ENCODE measurements at regions not wholly inside any gene's neighbourhood (a gene's known extent, or its start where the extent isn't known, plus 50 kb on each side); places are given as distances from the start of the nearest gene placed in this dataset.

DNA sequence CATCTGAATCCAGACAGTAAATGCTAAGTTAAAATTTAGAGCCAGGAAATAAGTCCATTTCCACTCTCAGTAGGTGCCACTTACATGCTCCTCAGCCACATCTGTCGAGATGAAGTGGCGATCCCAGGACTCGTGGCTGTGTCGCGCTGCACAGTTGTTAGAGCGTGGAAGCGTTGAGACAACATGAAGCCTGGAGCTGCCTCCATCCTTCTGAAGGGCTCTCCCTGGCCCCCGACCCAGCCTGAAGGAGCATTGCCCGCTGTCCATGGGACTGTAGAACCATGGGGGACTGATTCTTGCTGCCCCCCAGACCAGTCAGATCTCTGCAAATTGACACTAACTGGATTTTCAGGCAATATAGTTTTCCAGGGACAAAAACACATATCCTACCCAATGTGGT is 58.9 kb downstream of the IRX1 start:
- no peak for DNase-seq (ENCODE audit: low read depth in 2 of 2)

DNA sequence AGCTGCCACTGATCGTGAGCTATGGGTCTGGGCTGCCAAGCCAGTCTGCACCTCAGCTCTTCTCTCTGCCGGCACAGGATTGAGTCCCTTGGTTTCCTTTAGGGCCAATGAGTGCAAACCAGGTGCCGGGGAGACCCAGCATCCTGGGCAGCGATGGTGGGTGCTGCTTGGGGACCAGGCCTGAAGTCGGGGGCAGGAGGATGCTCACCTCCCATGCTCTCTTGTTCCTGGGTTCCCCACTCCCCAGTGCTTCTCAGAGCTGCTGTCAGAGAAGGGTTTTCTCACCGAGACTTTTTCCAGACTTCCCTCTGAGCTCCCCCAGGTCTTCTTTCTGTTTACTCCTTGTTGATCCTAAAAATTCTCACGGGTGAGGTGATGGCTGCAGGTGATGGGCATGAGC is 61.2 kb downstream of the IRX1 start:
- DNase-seq (ENCODE audit: low read depth in 2 of 2): no peak

DNA sequence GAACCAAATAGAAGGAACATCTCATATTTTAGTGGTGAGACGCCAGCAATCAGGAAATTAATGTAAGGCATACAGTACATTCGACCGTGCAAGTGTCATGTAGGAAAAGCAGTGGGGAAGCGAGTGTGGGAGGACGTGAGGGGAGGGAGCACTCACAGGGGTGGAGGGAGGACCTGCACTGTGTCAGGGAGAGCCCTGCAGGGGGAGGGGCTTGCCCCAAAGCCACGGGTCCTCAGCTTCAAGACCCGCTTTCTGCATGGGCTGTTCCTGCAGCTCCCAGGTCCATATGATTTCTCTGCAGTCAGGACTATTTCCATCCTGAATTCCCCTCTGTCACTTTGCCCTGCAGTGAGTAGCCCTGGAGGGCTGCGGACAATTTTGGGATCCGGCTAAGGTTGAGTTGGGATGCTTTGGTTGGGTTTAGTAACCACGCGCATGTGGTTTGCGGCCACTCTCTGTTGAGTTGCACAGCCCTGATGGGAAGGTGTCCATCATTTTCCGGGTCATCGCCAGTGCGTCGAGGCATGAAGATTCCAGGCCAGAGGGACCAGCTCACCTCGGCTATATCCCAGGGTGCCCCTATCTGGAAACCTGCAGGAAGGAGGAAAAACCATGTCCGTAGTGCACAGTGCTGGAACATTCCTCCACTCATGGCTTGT is 61.9 kb downstream of the IRX1 start:
- DNase-seq (ENCODE audit: low read depth in 2 of 2): no peak

DNA sequence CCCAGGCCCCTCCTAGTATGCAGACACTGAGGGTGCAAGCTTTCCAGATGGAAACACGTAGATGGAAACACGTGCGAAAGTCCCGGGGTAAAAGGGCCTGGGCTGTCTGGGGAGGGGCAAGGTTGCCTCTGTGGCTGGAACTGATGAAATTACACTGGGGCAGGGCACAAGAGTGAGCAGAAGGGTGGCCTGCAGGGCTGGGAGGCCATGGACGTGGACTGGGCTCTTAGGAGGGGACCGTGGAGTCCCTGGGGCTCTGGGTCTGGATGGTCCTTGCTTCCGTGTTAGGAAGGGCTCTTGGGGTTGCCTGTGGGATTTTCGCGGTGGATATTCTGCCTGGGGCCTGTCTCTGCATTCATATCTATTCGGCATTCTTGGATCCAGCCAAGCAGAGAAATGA is 63.3 kb downstream of the IRX1 start:
- no peak for DNase-seq (ENCODE audit: low read depth in 2 of 2)

DNA sequence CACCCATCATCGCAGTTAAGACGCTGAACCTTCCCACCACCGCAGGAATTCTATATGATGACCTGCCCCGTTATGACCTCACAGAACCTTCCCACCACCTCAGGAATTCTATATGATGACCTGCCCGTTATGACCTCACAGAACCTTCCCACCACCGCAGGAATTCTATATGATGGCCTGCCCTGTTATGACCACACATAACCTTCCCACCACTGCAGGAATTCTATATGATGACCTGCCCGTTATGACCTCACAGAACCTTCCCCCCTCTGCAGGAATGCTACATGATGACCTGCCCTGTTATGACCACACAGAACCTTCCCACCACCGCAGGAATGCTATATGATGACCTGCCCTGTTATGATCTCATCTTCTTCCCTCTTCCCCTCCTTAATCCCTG is 64.3 kb downstream of the IRX1 start:
- DNase-seq (ENCODE audit: low read depth in 2 of 2): no peak

DNA sequence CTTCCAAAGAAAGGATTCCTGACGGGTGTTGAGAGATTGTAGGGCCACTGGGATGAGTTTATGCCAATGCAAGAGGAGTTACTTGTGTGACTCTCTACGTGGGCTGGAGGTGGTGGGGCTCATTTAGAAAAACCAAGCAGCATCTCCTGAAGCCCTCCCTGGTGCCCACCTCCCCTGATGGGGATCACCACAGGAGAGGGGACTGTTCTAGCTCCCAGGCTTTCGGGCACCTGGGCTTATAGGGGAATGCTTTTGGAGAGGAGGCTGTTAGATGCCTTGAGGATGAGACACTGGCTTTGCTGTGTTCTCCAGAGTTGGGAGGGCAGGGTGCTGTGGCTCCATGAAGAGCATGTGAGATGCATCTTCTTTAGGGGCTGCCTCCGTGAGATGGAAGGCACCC is 65.0 kb downstream of the IRX1 start:
- no peak for DNase-seq (ENCODE audit: low read depth in 2 of 2)

DNA sequence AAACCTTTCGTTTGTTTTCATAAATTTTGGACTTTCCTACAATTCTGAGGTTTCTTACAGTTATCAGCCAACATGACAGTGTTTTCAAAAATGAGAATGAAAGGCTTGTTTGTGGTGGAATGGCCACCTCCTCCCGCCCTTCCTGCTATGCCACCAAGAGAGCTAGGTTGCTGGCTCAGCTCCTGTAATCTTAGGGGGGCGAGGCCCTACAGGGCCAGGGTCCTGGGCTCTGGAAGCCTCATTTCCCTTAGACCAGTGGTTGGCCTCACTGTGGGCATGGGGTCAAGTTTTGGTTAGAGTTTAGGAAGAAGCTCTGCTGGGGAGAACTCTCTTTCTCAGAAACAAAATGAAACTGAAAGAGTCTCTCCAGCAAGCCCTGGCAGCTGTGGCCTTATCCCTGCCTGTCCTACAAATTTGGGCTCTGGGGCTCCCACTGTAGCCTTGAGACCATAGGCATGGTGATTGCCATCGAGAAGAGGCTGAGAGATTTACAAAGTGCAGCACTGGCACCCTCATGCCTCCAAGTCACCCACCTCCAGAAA is 66.2 kb downstream of the IRX1 start:
- no peak for DNase-seq (ENCODE audit: low read depth in 2 of 2)

DNA sequence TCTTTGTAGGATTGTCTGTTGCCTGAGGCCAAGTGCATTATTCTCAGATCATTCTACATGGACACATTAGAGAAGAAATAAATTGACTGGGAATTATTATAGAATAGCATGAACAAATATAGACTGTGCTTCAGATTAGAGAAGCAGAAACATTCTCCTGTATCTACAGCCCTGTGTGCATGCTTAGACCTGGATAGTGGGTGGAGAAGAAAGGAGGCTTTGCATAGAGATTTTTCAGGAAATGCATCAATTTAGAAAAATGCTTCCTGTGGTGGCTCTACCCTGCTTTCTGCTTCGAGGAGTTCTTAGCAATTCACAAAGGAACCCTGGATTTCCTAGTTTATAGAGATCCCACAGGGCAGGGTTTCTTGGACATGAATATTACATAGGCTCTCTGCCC is 66.7 kb downstream of the IRX1 start:
- DNase-seq (ENCODE audit: low read depth in 2 of 2): no peak

DNA sequence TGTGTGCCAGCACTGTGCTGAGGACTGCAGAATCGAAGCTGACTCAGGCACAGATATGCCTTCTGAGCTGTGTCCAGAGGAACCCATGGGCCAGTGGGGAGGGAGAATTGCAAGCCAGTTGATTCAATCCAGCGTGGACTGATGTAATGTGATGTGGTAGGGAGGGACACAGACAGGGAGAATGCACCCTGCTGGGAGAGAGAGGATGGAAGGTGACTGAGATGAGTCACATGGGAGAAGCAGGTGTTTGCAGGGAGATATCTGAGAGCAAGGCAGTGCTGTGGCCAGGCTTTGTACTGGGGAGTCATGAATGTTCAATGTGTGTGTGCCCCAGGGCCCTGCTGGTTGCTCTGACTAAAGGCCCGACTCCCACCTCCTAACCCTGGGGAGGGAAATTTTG is 75.7 kb downstream of the IRX1 start:
- DNase-seq (ENCODE audit: low read depth in 2 of 2): no peak

DNA sequence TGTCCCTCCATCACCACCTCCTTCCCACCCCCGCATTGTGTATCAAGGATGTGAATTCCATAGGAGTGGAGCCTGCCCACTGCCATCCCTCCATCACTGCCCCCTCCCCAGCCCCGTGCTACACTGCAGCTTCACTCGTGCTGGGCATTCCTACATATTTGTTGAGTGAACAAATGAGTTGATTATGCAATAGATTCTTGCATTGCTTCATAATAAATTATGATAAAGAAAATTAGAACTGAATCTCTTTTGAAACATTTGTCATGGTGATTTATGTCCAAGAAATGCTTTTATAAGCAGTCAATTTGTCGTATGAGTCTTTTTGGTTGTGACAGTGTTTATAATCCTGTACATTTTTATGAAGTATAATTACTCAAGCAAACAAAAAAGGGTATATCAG is 83.2 kb downstream of the IRX1 start:
- DNase-seq (ENCODE audit: low read depth in 2 of 2): no peak

DNA sequence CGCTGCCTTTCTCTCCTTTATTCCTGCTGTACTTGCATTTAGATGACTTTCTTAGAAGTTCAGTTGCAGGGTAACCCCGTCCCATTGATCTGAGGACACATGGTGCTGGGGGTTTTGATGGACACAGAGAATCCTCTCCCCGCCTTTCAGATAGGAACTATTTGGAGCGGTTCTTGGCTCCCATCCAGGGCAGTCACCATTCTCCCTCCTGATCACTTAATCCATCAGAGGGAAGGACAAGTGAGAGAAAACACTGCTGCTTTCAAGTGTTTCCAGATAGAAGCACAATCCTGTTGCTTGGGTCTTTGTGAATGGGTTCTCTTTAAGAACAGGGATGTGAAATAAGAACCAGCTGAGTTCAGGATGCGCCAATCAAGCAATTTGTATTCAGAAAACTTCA is 85.2 kb downstream of the IRX1 start:
- no peak for DNase-seq (ENCODE audit: low read depth in 2 of 2)

DNA sequence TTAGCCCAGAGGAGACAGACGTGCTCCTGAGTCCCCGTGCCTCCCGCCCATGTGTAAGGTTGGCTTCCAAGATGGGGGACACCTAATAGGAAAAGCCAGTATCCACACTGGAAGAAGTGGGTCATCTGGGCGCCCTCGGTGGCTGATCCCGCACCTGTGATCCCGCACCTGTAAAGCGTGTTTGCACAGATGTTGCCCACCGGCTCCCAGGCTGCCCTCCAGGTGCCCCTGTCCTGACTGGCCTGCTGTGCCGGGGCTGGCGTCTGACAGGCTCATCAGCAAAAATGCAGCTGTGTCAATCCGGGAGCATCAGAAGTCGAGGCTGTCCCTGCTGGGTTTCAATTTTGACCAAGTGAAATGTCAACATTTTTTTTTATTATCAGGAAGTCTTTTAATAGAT is 88.5 kb downstream of the IRX1 start:
- no peak for DNase-seq (ENCODE audit: low read depth in 2 of 2)

DNA sequence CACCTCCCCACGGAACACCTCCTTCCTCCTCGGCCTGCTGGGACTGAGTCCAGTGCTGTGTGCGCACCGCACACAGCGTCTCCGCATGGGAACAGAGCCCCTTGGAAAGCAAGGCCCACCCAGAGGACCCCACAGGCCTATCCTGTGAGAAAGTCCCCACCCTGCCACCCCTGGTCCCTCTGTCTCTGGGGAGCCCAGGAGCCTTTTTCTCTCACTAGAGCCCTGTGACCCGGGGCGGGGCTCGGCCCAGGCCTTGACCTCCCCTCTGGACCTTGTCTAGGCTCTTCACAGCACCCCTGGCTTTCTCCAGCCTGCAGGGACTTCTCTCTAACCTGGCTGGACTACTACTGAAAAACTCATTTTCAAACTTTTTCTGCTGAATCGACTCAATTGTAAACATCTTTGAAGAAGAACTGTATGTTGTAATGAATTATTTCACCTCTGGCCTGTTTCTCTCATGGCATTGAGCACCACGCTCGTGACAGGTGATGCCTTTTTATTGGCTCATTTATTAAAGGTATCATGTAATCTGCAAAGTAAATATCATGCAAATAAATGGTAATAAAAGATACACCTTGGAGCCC is 89.2 kb downstream of the IRX1 start:
- no peak for DNase-seq (ENCODE audit: low read depth in 2 of 2)

DNA sequence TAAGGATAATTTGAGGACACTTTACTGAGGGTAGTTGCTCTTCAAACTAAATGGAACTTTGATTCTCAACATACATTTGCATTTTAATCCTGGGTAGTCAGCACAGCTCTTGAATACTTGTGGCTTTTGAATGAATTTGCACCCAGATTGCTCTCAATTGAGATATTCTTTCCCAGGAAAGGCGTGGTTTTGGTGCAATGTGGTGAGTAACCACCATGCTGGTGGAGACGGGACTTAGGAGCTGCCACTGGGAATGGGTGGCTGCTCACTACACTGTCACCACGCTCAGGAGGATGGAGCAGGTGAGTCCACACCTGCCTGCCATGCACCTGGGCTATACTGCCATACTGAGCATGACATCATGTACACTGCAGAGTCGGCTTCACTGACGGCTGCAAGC is 99.2 kb downstream of the IRX1 start:
- DNase-seq (ENCODE audit: low read depth in 2 of 2): no peak

DNA sequence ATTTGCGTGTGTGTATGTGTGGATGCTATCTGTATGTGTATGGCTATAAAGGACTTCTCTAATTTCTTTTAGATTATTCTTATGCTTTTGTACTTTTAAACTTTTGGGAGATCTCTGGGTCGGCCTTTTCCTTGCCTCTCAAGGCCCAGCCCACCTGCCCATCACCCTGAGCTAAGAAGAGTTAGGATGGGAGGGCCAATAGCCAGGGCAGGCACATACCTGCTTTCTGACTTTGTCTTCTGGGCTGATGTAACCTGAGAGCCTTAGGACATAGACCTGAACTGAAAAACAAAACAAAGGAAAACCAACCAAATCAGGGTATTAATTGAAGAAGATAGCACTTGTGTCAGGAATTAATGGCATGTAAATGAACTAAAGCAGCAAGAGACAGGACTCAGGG is 100.2 kb downstream of the IRX1 start:
- no peak for DNase-seq (ENCODE audit: low read depth in 2 of 2)

DNA sequence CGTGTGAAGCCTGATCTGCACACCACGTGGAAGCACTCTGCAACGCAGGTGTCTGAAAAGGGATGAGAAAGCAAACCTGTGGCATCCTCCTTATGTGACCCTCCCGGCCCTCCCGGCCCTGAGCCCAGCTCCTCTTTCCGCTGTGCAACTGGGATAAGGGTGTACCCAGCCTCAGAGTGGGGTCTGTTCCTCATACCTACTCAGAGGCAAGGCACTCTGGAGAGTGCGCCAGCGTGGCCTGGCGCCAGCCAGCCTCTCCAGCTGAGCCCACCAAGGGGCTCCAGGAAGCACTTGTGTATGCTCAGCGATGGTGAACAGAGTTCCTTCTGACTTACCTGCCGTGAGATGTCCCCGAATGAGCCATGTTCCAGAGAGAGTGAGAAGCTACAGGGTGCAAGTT is 102.8 kb downstream of the IRX1 start:
- no peak for DNase-seq (ENCODE audit: low read depth in 2 of 2)

DNA sequence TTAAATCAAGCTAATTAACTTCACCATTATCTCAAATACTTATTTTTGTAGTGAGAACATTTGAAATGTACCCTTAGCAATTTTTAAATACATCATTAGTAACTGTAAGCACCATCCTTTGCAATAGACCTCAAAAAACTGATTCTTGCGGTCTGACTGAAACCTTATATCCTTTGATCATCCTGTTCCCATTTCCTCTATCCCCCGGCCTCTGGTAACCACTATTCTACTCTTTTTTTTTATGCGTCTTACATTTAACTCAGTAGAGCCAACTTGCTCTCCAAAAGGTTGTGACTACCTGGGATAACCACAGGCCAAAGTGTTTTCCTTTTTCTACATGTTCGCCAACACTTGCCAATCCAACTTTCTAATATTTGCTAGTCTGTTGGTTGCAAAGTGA is 106.1 kb downstream of the IRX1 start:
- no peak for DNase-seq (ENCODE audit: low read depth in 2 of 2)

DNA sequence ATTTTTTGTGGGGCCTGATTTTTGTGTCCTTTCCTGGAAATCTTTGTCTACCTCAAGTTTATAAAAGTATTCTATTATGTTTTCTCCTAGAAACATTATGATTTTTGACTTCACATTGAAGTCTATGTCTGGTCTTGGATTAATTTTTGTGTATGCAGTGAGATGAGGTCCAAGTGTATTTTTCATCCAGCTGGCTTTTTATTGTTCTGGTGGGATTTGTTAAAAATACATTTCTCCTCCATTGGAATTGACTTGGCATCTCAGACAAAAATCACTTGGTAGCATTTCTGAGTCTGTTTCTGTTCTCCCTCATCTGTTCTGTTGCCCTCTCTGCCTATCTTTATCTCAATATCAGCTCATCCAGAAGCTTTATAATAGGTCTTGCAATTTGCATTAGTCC is 109.0 kb downstream of the IRX1 start:
- no peak for DNase-seq (ENCODE audit: low read depth in 2 of 2)

DNA sequence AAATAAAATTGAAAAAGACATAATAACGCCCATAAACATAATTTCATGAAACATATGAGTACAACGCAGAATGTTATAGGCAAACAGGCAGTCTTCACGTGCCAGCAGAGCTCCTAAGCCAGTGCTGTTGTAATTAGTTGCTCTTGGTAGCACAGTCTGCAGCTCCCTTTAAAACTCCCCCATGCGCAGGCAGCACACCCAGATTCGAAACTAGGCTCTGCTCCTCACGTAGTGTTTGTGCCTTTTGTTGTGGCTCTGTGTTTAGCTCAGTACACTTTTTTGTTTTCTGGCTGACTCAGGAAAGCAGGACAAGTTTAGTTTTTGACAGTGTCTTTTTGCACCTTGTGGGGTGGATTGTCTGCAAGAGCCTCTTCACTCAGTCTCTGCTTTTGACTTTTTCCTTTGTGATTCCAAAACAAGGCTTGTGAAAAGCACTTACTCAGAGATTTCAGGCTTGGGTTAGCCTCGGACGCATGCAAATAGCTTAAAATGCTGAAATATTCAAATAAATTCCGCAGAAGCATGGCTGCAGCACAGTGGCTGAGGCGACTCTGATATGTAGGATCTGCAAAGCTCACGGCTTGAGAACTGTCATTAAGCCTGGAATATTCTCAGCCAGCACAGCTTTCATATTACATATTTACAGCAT is 113.6 kb downstream of the IRX1 start:
- no peak for DNase-seq (ENCODE audit: low read depth in 2 of 2)

DNA sequence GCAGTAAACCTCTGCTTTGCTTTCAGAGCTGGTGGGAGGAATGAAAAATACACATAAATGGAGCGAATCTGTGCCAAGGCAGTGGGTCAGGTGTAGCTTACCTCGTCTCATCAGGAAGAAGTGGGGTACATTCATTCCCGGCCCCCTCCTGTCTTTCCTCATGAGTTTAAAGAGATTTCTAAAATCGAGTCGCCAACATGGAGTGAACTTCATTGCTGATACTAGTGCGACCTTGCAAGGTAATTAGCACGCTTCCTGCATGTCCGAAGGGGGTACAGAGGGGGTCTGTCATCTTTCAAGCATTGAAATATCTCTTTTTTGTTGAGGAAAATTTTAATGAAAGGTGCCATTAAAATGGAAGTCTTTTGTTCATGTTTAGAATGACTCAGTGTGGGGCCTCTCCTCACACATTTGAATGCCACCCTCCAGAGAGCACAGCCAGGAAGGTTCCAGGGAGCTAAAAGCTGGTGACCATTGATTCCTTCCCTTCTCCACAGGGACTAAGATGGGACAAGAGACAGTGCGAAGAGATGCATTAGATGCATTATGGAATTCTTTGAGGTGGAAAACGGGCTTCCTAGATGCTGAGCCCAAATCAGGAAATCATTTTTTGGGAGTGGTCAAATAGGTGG is 114.2 kb downstream of the IRX1 start:
- no peak for DNase-seq (ENCODE audit: low read depth in 2 of 2)

DNA sequence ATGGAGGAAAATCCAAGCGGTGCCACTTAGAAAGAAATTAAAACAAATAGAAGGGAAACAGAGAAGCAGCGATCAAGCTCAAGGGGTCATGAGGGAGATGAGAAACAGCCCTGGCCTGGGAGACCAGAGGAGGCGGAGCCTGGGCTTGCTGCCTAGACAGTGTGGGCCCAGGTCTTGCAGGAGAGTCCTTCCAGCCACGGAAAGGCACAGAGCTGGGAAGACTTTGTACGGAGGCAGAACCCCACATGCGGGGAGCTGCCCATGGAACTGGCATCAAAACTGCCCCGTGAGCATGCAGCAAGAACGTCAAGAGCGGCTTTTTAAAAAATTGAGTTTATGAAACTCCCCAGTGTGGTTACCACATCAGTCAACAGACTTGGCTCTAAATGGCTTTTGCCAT is 119.4 kb downstream of the IRX1 start:
- no peak for DNase-seq (ENCODE audit: low read depth in 2 of 2)

DNA sequence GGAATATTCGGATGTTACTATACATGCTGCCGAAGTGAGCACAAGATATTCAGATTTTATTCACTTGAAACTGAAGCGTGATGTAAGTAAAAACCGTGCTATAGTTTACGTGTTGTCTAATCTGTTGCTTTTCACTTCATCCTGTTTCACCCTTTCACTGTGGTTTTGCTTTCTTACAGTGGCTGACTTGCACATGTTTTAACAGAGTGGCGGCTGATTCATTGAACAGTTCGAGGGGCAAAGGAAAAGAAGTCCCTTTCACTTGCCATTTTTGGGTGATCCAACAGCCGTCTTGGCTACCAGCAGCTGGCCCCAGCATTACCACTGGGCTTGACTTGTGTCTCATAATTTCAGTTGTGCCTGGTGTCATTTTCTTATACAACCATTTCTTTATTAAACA is 134.0 kb downstream of the IRX1 start:
- no peak for DNase-seq (ENCODE audit: low read depth in 2 of 2)

DNA sequence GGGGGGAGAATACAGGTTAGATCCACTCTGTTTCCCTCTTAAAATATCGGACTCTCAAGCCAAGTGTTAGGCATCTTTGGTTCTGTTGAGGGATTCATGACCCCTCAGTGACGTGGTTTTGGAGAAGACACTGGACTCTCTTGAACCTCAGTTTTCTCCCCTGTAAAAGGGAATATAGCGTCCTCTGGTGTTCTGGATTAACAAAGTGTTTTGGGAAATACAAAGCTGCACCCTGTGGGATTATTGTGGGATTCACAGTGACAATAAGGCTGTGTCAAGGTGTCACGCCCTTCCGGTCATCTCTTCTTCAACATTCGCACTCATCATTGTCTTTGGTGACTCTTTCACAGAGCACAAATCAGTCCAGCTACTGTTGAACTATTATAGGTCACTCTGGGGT is 139.0 kb downstream of the IRX1 start:
- no peak for DNase-seq (ENCODE audit: low read depth in 2 of 2)
